ENCODE measurements at regions not wholly inside any gene's neighbourhood (a gene's known extent, or its start where the extent isn't known, plus 50 kb on each side); places are given as distances from the start of the nearest gene placed in this dataset.

- no peaks in the 10 kb centered on the region for H3K9me3 Mint-ChIP-seq (ENCODE audit: low read depth, unreplicated experiment)
- H3K4me1 Mint-ChIP-seq (ENCODE audit: low read depth, unreplicated experiment) = peaks cover 33% of the 10 kb centered on the region
- intact Hi-C loops (cut with micrococcal nuclease; ENCODE audit: unreplicated experiment) = loop anchor here (10.0 kb wide), 1 partner anchor 198 kb away; no protein-coding TSS in a partner anchor
- DNase-seq = no peak
- no peak overlapping the region for H3K4me3 Mint-ChIP-seq (ENCODE audit: low read depth, unreplicated experiment)
- peak overlapping the region; percentile 91 for H3K27ac Mint-ChIP-seq (ENCODE audit: unreplicated experiment)
- CTCF ChIA-PET = no interaction called here
- H3K27me3 Mint-ChIP-seq (ENCODE audit: unreplicated experiment) = no peaks in the 10 kb centered on the region
- BruUV-seq (replicated peaks) = no TSS peak
- TF ChIP-seq, protein P1, sequence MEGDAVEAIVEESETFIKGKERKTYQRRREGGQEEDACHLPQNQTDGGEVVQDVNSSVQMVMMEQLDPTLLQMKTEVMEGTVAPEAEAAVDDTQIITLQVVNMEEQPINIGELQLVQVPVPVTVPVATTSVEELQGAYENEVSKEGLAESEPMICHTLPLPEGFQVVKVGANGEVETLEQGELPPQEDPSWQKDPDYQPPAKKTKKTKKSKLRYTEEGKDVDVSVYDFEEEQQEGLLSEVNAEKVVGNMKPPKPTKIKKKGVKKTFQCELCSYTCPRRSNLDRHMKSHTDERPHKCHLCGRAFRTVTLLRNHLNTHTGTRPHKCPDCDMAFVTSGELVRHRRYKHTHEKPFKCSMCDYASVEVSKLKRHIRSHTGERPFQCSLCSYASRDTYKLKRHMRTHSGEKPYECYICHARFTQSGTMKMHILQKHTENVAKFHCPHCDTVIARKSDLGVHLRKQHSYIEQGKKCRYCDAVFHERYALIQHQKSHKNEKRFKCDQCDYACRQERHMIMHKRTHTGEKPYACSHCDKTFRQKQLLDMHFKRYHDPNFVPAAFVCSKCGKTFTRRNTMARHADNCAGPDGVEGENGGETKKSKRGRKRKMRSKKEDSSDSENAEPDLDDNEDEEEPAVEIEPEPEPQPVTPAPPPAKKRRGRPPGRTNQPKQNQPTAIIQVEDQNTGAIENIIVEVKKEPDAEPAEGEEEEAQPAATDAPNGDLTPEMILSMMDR (IDR thresholded peaks at IDR 0.05; ENCODE audit: unreplicated experiment) = no peak
- peaks cover 5% of the 10 kb centered on the region for H3K36me3 Mint-ChIP-seq (ENCODE audit: insufficient read depth, unreplicated experiment)
These were observed 85.7 kb upstream of the IGFBP3 start for GRCh38 chr7:46006723-46007122.

GRCh38 chr7:46006212-46006611, 85.1 kb upstream of the IGFBP3 start:
- BruUV-seq (replicated peaks) = no TSS peak
- CTCF ChIA-PET = no interaction called here
- no peaks in the 10 kb centered on the region for H3K9me3 Mint-ChIP-seq (ENCODE audit: low read depth, unreplicated experiment)
- H3K4me3 Mint-ChIP-seq (ENCODE audit: low read depth, unreplicated experiment) = no peak overlapping the region
- H3K27me3 Mint-ChIP-seq (ENCODE audit: unreplicated experiment) = no peaks in the 10 kb centered on the region
- TF ChIP-seq, protein P1 (IDR thresholded peaks at IDR 0.05; ENCODE audit: unreplicated experiment) = no peak
- intact Hi-C loops (cut with micrococcal nuclease; ENCODE audit: unreplicated experiment) = loop anchor here (10.0 kb wide), 1 partner anchor 199 kb away; no protein-coding TSS in a partner anchor
- peaks cover 33% of the 10 kb centered on the region for H3K4me1 Mint-ChIP-seq (ENCODE audit: low read depth, unreplicated experiment)
- DNase-seq = no peak
- peaks cover 5% of the 10 kb centered on the region for H3K36me3 Mint-ChIP-seq (ENCODE audit: insufficient read depth, unreplicated experiment)
- H3K27ac Mint-ChIP-seq (ENCODE audit: unreplicated experiment) = peak overlapping the region; percentile 91

DNA sequence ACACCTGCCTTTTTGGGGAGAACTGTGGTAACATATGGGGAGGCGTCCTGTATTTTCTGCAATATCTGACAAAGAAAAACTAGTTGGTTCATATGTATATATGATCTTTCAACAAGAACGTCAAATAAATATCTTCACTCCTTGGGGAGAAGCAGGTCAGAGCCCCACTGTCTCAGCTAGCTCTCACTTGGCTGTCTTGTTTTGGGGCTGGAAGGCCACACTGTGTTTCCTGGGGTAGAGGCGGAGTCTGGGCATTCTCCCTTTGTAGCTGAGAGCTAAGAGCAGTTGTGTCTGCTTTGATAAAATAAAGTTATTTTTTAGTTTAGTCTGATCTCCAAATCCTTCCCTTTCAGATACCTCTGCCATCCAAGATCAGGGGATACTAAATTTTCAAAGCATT, 83.9 kb upstream of the IGFBP3 start:
- no TSS peak for BruUV-seq (replicated peaks)
- Mint-ChIP-seq H3K27ac (ENCODE audit: unreplicated experiment) (peak overlapping the region; percentile 60), H3K4me1 (ENCODE audit: low read depth, unreplicated experiment) (peaks cover 33% of the 10 kb centered on the region), H3K36me3 (ENCODE audit: insufficient read depth, unreplicated experiment) (peaks cover 5% of the 10 kb centered on the region), H3K4me3 (ENCODE audit: low read depth, unreplicated experiment) (no peak overlapping the region), H3K9me3 (ENCODE audit: low read depth, unreplicated experiment) (no peaks in the 10 kb centered on the region), H3K27me3 (ENCODE audit: unreplicated experiment) (no peaks in the 10 kb centered on the region)
- TF ChIP-seq, protein P1 (IDR thresholded peaks at IDR 0.05; ENCODE audit: unreplicated experiment) = no peak
- no peak for DNase-seq
- intact Hi-C loops (cut with micrococcal nuclease; ENCODE audit: unreplicated experiment) = loop anchor here (10.0 kb wide), 1 partner anchor 200 kb away; no protein-coding TSS in a partner anchor
- CTCF ChIA-PET = interaction anchor here (1.1 to 2.1 kb wide), 4 partner anchors 17 to 31 kb away, joined by 3 to 5 read pairs (median 4); no protein-coding TSS in a partner anchor

GRCh38 chr7:46003896-46004875, 83.1 kb upstream of the IGFBP3 start:
- Mint-ChIP-seq H3K27ac (ENCODE audit: unreplicated experiment) (peak overlapping the region; percentile 60), H3K4me3 (ENCODE audit: low read depth, unreplicated experiment) (peak overlapping the region; percentile 0), H3K27me3 (ENCODE audit: unreplicated experiment) (no peaks in the 10 kb centered on the region), H3K9me3 (ENCODE audit: low read depth, unreplicated experiment) (no peaks in the 10 kb centered on the region), H3K4me1 (ENCODE audit: low read depth, unreplicated experiment) (peaks cover 33% of the 10 kb centered on the region), H3K36me3 (ENCODE audit: insufficient read depth, unreplicated experiment) (peaks cover 5% of the 10 kb centered on the region)
- intact Hi-C loops (cut with micrococcal nuclease; ENCODE audit: unreplicated experiment) = loop anchor here (10.0 kb wide), 1 partner anchor 201 kb away; no protein-coding TSS in a partner anchor
- DNase-seq = peak; percentile 76
- TF ChIP-seq, protein P1 (IDR thresholded peaks at IDR 0.05; ENCODE audit: unreplicated experiment) = no peak
- no TSS peak for BruUV-seq (replicated peaks)
- CTCF ChIA-PET = interaction anchor here (0.7 to 2.1 kb wide), 9 partner anchors 11 to 1606 kb away, joined by 3 to 7 read pairs (median 4); partner anchors contain the start of gene IGFBP3

All from Calu3 (cell line).